ENCODE measurements at regions not wholly inside any gene's neighbourhood (a gene's known extent, or its start where the extent isn't known, plus 50 kb on each side); places are given as distances from the start of the nearest gene placed in this dataset.

DNA sequence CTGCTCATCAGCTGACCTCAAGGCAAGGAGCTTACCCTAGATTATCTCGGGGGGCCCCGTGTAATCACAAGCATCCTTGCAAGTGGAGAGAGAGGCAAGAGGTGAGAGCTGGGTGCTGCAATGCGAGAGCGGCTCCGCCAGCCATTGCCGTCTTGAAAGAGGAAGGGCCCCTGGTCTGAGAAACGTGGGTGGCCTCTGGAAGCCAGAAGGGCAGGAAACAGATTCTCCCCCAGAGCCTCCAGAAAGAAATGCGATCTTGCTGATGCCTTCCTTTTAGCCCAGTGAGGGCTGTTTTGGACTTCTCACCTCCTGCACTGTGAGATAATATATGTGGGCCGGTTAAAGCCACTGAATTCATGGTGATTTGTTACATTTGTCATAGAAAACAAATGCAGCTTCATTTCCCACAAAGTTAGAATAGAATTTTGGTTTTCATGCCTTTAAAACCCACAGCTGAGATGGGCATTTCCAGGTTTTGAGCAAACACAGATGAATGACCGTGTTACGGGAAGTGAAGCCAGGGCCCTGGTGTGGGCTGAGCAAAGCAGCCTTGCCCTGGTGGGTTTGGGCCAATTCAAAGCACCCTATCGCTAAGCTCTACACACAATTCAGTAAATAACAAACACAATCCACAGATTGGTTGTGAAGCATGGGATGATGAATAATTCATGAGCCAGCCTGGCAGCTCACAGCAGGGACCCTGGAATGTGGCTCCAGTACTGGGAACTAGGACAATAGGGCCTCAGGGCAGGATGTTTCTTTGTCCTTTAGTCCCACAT is 319.9 kb upstream of the HS6ST1 start:
- ATAC-seq (peak in 2 of 4 donors; percentile 28 to 38), DNase-seq (peak in 2 of 3 donors; percentile 40 to 41)
- no peak overlapping the region for H3K4me3 ChIP-seq
- H3K27ac ChIP-seq = no peak overlapping the region
- H3K9me3 ChIP-seq = no peaks in the 10 kb centered on the region
- H3K27me3 ChIP-seq = no peaks in the 10 kb centered on the region
- TF ChIP-seq POLR2A (IDR thresholded peaks at IDR 0.05) = no peak
- TF ChIP-seq, protein P1, sequence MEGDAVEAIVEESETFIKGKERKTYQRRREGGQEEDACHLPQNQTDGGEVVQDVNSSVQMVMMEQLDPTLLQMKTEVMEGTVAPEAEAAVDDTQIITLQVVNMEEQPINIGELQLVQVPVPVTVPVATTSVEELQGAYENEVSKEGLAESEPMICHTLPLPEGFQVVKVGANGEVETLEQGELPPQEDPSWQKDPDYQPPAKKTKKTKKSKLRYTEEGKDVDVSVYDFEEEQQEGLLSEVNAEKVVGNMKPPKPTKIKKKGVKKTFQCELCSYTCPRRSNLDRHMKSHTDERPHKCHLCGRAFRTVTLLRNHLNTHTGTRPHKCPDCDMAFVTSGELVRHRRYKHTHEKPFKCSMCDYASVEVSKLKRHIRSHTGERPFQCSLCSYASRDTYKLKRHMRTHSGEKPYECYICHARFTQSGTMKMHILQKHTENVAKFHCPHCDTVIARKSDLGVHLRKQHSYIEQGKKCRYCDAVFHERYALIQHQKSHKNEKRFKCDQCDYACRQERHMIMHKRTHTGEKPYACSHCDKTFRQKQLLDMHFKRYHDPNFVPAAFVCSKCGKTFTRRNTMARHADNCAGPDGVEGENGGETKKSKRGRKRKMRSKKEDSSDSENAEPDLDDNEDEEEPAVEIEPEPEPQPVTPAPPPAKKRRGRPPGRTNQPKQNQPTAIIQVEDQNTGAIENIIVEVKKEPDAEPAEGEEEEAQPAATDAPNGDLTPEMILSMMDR (IDR thresholded peaks at IDR 0.05) = no peak
- no peaks in the 10 kb centered on the region for H3K4me1 ChIP-seq
- intact Hi-C loops (cut with DNase I) = no loop called here
- WGBS (ENCODE audit: insufficient coverage, low coverage, low lambda C conversion rate, missing lambda C conversion rate) = 68% methylated on average over 11 of the region's 12 CpGs
- H3K36me3 ChIP-seq = no peaks in the 10 kb centered on the region

DNA sequence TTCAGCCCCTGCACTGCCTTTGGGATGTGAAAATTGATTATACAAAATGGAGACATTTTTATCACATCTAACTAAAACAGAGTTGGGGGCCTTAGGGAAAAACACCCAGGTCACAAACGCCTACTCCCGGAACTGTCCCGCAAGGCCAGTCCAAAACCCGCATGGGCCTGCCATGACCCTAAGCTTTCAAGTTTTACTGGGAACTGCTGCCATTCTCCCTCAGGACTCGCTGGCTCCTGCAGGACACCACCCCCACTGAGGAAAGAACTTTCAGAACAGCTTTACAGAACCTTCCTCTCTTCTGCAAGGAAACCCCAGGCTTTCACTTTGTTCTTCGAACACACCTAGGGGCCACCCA is 320.4 kb upstream of the HS6ST1 start:
- H3K36me3 ChIP-seq = no peaks in the 10 kb centered on the region
- ATAC-seq (no peak), DNase-seq (peak in 1 of 3 donors; percentile 34)
- 100% methylated on average over 1 of the region's 6 CpGs for WGBS (ENCODE audit: insufficient coverage, low coverage, low lambda C conversion rate, missing lambda C conversion rate)
- no peaks in the 10 kb centered on the region for H3K9me3 ChIP-seq
- intact Hi-C loops (cut with DNase I) = no loop called here
- H3K27me3 ChIP-seq = no peaks in the 10 kb centered on the region
- no peak for TF ChIP-seq POLR2A (IDR thresholded peaks at IDR 0.05)
- TF ChIP-seq, protein P1 (IDR thresholded peaks at IDR 0.05) = no peak
- H3K27ac ChIP-seq = no peak overlapping the region
- no peak overlapping the region for H3K4me3 ChIP-seq
- no peaks in the 10 kb centered on the region for H3K4me1 ChIP-seq

DNA sequence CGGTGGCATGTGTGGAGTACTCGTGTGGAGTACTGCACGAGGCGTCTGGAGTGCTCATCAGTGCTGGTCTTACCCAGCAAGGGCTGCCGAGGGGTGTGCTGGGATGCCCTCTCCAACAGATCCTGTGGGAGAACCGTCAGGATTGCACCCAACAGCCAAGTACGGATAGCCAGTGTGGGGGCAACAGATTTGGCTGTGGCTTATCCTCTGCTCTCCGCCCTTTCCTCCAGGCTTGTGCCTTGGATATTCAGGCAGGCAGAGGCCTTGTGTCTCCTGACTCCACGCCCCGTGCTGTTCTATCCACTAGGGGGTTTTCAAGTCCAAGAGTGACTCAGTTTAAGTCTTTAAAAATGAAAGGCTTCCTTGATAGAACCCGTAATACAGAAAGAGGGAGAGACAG is 321.0 kb upstream of the HS6ST1 start:
- no peak overlapping the region for H3K4me3 ChIP-seq
- H3K27ac ChIP-seq = no peak overlapping the region
- TF ChIP-seq, protein P1 (IDR thresholded peaks at IDR 0.05) = no peak
- no peak for TF ChIP-seq POLR2A (IDR thresholded peaks at IDR 0.05)
- H3K27me3 ChIP-seq = no peaks in the 10 kb centered on the region
- H3K36me3 ChIP-seq = no peaks in the 10 kb centered on the region
- ATAC-seq = no peak
- WGBS (ENCODE audit: insufficient coverage, low coverage, low lambda C conversion rate, missing lambda C conversion rate) = 80% methylated on average over 1 of the region's 11 CpGs
- H3K4me1 ChIP-seq = no peaks in the 10 kb centered on the region
- DNase-seq = peak in 2 of 3 donors; percentile 27 to 34
- H3K9me3 ChIP-seq = no peaks in the 10 kb centered on the region
- intact Hi-C loops (cut with DNase I) = no loop called here

DNA sequence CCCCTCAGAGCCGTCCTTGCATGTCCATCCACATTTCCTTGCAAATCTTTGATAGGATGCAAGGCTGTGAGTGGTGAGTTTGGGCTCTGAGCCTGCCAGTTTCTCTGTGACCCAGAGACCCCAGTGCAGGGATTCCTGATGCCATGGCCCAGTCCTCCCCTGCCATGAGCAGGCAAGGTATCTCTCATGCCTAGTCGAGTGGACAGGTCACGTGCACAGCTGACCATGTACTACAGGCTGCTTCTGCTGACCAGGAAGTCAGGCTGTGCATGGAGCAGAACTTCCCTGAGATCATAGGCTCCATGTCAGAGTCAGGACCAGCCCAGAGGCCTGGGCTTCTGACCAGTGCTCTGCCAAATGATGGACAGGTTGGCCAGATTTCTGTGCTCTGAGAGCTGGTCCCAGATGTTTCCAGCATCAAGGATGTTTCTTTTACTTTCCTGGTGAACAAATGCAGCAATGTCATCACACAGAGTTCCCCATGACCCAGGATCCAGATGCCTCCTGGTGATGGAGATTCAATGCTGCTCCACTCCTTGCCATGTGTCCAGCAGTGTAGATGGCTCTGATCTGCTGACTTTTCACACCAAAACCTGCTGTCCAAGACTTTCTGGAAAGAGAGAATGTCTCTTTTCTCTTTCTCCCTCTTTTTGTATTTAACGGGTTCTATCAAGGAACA is 321.6 kb upstream of the HS6ST1 start:
- 64% methylated on average over 2 of the region's 4 CpGs for WGBS (ENCODE audit: insufficient coverage, low coverage, low lambda C conversion rate, missing lambda C conversion rate)
- peak in 2 of 3 donors; percentile 20 to 32 for DNase-seq
- H3K27ac ChIP-seq = no peak overlapping the region

More for the DNA sequence above, 321.6 kb upstream of the HS6ST1 start:
- Histone ChIP-seq H3K4me3 (no peak overlapping the region), H3K9me3 (no peaks in the 10 kb centered on the region), H3K4me1 (no peaks in the 10 kb centered on the region), H3K36me3 (no peaks in the 10 kb centered on the region), H3K27me3 (no peaks in the 10 kb centered on the region)
- no peak for TF ChIP-seq POLR2A (IDR thresholded peaks at IDR 0.05)
- TF ChIP-seq, protein P1 (IDR thresholded peaks at IDR 0.05) = no peak
- intact Hi-C loops (cut with DNase I) = no loop called here
- ATAC-seq = no peak

All from right lobe of liver (tissue), 6 donors.